Uterus (tissue), 2 donors: ENCODE measurements at regions not wholly inside any gene's neighbourhood (a gene's known extent, or its start where the extent isn't known, plus 50 kb on each side); places are given as distances from the start of the nearest gene placed in this dataset.

Source experiments
- CTCF ChIP-seq, 4 experiments: fragments of 200-600 bp in 2 of 4; fragments of 450-650 bp in 2 of 4; sonication (generic) in 2 of 4; IDR thresholded peaks; one replicate each; pipeline ENCODE4 v1.5.1; 2016 to 2019; ENCODE audit warnings: antibody characterized with exemption in 4 of 4, mild to moderate bottlenecking in 2 of 4, moderate library complexity in 1 of 4
- POLR2A ChIP-seq, 2 donors: fragments of 450-650 bp; IDR thresholded peaks; one replicate each; pipeline ENCODE4 v1.6.1; 2016; ENCODE audit warnings: antibody characterized with exemption in 2 of 2, mild to moderate bottlenecking in 1 of 2, moderate library complexity in 1 of 2

- no peak for TF ChIP-seq CTCF (IDR thresholded peaks at IDR 0.05)
- TF ChIP-seq POLR2A (IDR thresholded peaks at IDR 0.05) = no peak
Measured at GRCh38 chr13:34249546-34250039, 431.6 kb downstream of the RFC3 start.
